Right atrium auricular region (tissue), 2 donors: ENCODE measurements at regions not wholly inside any gene's neighbourhood (a gene's known extent, or its start where the extent isn't known, plus 50 kb on each side); places are given as distances from the start of the nearest gene placed in this dataset.

ENCODE experiments used
- DNase-seq: peaks from one replicate; pipeline ENCODE4 v3.0.0-alpha.2; 2019; ENCODE audit warnings: low spot score
- H3K27ac ChIP-seq, 2 donors: fragments of 200-600 bp; sonication (generic); 1 replicate in 1 of 2; 2 replicates in 1 of 2; pipeline ENCODE4 v1.5.1; 2016 to 2019
- H3K27me3 ChIP-seq, 2 donors: fragments of 200-600 bp; sonication (generic); one replicate each; pipeline versions ENCODE4 v1.5.1 to v1.6.0; 2017 to 2019
- H3K36me3 ChIP-seq: fragments of 200-600 bp; sonication (generic); one replicate; pipeline ENCODE4 v1.5.1; 2016
- H3K4me1 ChIP-seq, 2 donors: fragments of 200-600 bp; sonication (generic); one replicate each; pipeline versions ENCODE4 v1.5.1 to v1.6.0; 2017 to 2019
- H3K4me3 ChIP-seq, 2 donors: fragments of 200-600 bp; sonication (generic); 1 replicate in 1 of 2; 2 replicates in 1 of 2; pipeline ENCODE4 v1.5.1; 2017 to 2019; ENCODE audit warnings: mild to moderate bottlenecking in 1 of 2, moderate library complexity in 1 of 2
- H3K9me3 ChIP-seq, 2 donors: fragments of 200-600 bp; sonication (generic); one replicate each; pipeline ENCODE4 v1.5.1; 2019
- TF ChIP-seq, protein P1 (sequence below), 2 donors: fragments of 200-600 bp; sonication (generic); IDR thresholded peaks; one replicate each; pipeline ENCODE4 v1.5.1; 2019; ENCODE audit warnings: antibody characterized with exemption in 2 of 2

DNA sequence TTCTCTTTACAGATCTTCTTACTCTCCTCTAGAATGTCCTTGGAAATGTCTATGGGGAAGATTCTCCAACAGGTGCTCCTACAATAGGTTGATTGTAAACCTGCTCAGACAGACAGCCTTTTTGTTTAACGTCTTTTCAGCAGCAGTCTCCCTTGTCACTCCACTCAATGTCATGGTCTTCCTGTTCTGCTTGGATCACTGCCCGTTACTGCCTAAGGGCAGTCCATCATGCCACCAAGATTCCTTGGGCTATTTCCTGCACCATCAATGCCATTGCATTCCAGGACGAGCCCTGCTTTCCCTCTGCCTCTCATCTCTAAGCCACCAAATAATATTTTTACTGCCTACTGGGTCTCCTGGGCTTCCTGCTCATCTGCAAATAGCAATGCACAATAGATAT is 97.4 kb upstream of the GALNT5 start:
- TF ChIP-seq, protein P1, sequence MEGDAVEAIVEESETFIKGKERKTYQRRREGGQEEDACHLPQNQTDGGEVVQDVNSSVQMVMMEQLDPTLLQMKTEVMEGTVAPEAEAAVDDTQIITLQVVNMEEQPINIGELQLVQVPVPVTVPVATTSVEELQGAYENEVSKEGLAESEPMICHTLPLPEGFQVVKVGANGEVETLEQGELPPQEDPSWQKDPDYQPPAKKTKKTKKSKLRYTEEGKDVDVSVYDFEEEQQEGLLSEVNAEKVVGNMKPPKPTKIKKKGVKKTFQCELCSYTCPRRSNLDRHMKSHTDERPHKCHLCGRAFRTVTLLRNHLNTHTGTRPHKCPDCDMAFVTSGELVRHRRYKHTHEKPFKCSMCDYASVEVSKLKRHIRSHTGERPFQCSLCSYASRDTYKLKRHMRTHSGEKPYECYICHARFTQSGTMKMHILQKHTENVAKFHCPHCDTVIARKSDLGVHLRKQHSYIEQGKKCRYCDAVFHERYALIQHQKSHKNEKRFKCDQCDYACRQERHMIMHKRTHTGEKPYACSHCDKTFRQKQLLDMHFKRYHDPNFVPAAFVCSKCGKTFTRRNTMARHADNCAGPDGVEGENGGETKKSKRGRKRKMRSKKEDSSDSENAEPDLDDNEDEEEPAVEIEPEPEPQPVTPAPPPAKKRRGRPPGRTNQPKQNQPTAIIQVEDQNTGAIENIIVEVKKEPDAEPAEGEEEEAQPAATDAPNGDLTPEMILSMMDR (IDR thresholded peaks at IDR 0.05) = no peak
- Histone ChIP-seq H3K27ac (no peak overlapping the region), H3K36me3 (no peaks in the 10 kb centered on the region), H3K4me1 (no peaks in the 10 kb centered on the region), H3K4me3 (no peak overlapping the region), H3K9me3 (no peaks in the 10 kb centered on the region), H3K27me3 (no peaks in the 10 kb centered on the region)
- DNase-seq = no peak

DNA sequence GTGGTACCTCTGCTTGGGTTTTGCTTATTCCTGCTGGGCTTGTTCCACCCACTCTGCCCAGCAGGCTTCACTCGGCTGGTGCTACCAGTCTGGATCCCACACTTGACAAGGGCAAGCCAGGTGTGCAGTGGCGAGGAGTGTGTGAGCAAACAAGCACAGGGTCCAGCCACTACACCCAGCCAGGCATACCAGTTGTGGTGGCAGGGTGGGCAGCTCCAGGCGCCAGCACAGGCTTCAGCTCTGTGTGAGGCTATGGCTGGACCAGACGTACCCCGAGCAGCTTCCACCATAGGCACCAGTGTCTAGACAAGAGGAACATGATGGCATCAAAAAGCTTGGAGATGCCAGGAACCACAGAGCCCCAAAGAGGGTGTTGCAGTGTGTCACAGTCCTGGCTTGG is 93.1 kb upstream of the GALNT5 start:
- Histone ChIP-seq H3K27ac (no peak overlapping the region), H3K4me3 (no peak overlapping the region), H3K9me3 (no peaks in the 10 kb centered on the region), H3K27me3 (no peaks in the 10 kb centered on the region), H3K36me3 (no peaks in the 10 kb centered on the region), H3K4me1 (no peaks in the 10 kb centered on the region)
- no peak for DNase-seq
- TF ChIP-seq, protein P1 (IDR thresholded peaks at IDR 0.05) = no peak

DNA sequence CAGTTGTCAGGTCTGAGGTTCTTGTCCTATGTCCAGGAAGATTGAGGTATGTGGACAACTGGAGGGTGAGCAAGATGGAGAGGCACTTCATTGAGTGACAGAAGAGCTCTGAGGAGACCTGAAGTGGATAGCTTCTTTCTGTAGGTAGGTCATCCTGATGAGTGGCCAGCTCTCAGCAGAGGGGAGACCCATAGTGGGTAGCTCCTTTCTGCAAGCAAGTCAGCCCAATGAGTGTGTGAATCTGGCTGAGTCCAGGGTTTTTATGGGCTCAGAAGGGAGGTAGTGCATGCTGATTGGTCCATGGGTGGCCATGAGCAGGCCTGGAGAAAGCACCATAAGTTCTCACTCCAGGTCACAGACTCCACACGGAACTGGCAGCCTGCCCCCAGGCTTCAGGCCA is 92.6 kb upstream of the GALNT5 start:
- H3K4me1 ChIP-seq = no peaks in the 10 kb centered on the region
- DNase-seq = no peak
- no peaks in the 10 kb centered on the region for H3K36me3 ChIP-seq
- H3K27ac ChIP-seq = no peak overlapping the region
- no peak overlapping the region for H3K4me3 ChIP-seq
- H3K27me3 ChIP-seq = no peaks in the 10 kb centered on the region
- H3K9me3 ChIP-seq = no peaks in the 10 kb centered on the region
- TF ChIP-seq, protein P1 (IDR thresholded peaks at IDR 0.05) = no peak

- Histone ChIP-seq H3K4me3 (no peak overlapping the region), H3K27ac (no peak overlapping the region), H3K9me3 (no peaks in the 10 kb centered on the region), H3K27me3 (no peaks in the 10 kb centered on the region), H3K36me3 (no peaks in the 10 kb centered on the region), H3K4me1 (peaks cover 0 to 7% of the 10 kb centered on the region in 2 donors)
- TF ChIP-seq, protein P1 (IDR thresholded peaks at IDR 0.05) = no peak
- no peak for DNase-seq
Measured at GRCh38 chr2:157168501-157168900, 89.0 kb upstream of the GALNT5 start.

DNA sequence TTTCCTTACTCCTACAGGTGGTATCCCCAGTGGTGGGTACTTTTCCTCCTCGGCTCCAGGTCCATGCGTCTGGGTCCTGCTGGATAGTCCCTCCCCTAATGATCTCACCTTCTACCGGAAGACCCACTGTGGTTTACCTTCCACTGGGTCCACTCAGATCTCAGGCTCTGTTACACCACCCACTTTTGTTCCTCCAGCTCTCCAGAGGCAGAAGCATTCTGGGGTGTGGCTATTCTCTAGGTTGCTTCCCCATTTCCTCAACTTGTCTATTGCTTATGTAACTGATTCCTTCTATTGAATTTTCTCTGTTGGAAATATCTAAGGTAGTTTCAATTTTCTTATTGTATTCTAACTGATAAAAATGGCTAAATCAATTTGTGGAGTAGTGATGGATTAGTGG is 87.6 kb upstream of the GALNT5 start:
- peaks cover 0 to 10% of the 10 kb centered on the region in 2 donors for H3K4me1 ChIP-seq
- no peak overlapping the region for H3K4me3 ChIP-seq
- H3K27me3 ChIP-seq = no peaks in the 10 kb centered on the region
- DNase-seq = no peak
- no peaks in the 10 kb centered on the region for H3K36me3 ChIP-seq
- H3K27ac ChIP-seq = no peak overlapping the region
- TF ChIP-seq, protein P1 (IDR thresholded peaks at IDR 0.05) = no peak
- H3K9me3 ChIP-seq = no peaks in the 10 kb centered on the region

- no peak overlapping the region for H3K4me3 ChIP-seq
- TF ChIP-seq, protein P1 (IDR thresholded peaks at IDR 0.05) = no peak
- no peak overlapping the region for H3K27ac ChIP-seq
- no peak for DNase-seq
- no peaks in the 10 kb centered on the region for H3K27me3 ChIP-seq
- H3K36me3 ChIP-seq = no peaks in the 10 kb centered on the region
- peaks cover 0 to 10% of the 10 kb centered on the region in 2 donors for H3K4me1 ChIP-seq
- H3K9me3 ChIP-seq = no peaks in the 10 kb centered on the region
Measured at GRCh38 chr2:157170299-157170698, 87.2 kb upstream of the GALNT5 start.
